ENCODE measurements at regions not wholly inside any gene's neighbourhood (a gene's known extent, or its start where the extent isn't known, plus 50 kb on each side); places are given as distances from the start of the nearest gene placed in this dataset.

GRCh38 chr20:56932575-56933330, 303.6 kb downstream of the TFAP2C start:
- CTCF ChIA-PET: interaction anchor here (1.1 kb wide), 1 partner anchor 11 kb away, joined by 3 read pairs; no protein-coding TSS in a partner anchor

GRCh38 chr20:56933331-56933698, 304.2 kb downstream of the TFAP2C start:
- ChIA-PET CTCF (interaction anchor here (1.1 kb wide), 1 partner anchor 10 kb away, joined by 3 read pairs; no protein-coding TSS in a partner anchor), POLR2A (no interaction called here)
- TF ChIP-seq CTCF (IDR thresholded peaks at IDR 0.05; ENCODE audit: control extremely low read depth, extremely low read depth, low read depth, missing control alignments): no peak
- no peak for DNase-seq (ENCODE audit: extremely low spot score)

More at GRCh38 chr20:56932575-56933330, 303.6 kb downstream of the TFAP2C start:
- TF ChIP-seq CTCF (IDR thresholded peaks at IDR 0.05; ENCODE audit: control extremely low read depth, extremely low read depth, low read depth, missing control alignments): no peak
- POLR2A ChIA-PET: no interaction called here
- no peak for DNase-seq (ENCODE audit: extremely low spot score)

- TF ChIP-seq CTCF (IDR thresholded peaks at IDR 0.05; ENCODE audit: control extremely low read depth, extremely low read depth, low read depth, missing control alignments): no peak
- CTCF ChIA-PET: no interaction called here
- no peak for DNase-seq (ENCODE audit: extremely low spot score)
- POLR2A ChIA-PET: no interaction called here
Measured at GRCh38 chr20:56934888-56935287, 305.8 kb downstream of the TFAP2C start.

GRCh38 chr20:56940466-56940865, 311.4 kb downstream of the TFAP2C start:
- CTCF ChIA-PET: no interaction called here
- no peak for TF ChIP-seq CTCF (IDR thresholded peaks at IDR 0.05; ENCODE audit: control extremely low read depth, extremely low read depth, low read depth, missing control alignments)
- DNase-seq (ENCODE audit: extremely low spot score): no peak
- POLR2A ChIA-PET: no interaction called here

- TF ChIP-seq CTCF (IDR thresholded peaks at IDR 0.05; ENCODE audit: control extremely low read depth, extremely low read depth, low read depth, missing control alignments): no peak
- ChIA-PET POLR2A (no interaction called here), CTCF (no interaction called here)
- DNase-seq (ENCODE audit: extremely low spot score): no peak
Measured at GRCh38 chr20:56941101-56941686, 312.1 kb downstream of the TFAP2C start.

- ChIA-PET CTCF (interaction anchor here (1.6 kb wide), 1 partner anchor 11 kb away, joined by 3 read pairs; no protein-coding TSS in a partner anchor), POLR2A (no interaction called here)
- no peak for DNase-seq (ENCODE audit: extremely low spot score)
Measured at GRCh38 chr20:56943946-56944945, 315.1 kb downstream of the TFAP2C start.

More at GRCh38 chr20:56943946-56944945, 315.1 kb downstream of the TFAP2C start:
- no peak for TF ChIP-seq CTCF (IDR thresholded peaks at IDR 0.05; ENCODE audit: control extremely low read depth, extremely low read depth, low read depth, missing control alignments)
